H1 (cell line): ENCODE measurements at regions not wholly inside any gene's neighbourhood (a gene's known extent, or its start where the extent isn't known, plus 50 kb on each side); places are given as distances from the start of the nearest gene placed in this dataset.

Source experiments
- CTCF ChIA-PET: fragments of 300-600 bp; sonication (Branson Sonifier 250); formaldehyde crosslinking; loops from one replicate; lab custom pipeline; 2021; ENCODE audit not compliant: partially characterized antibody; lab: Charles Lee
- POLR2A ChIA-PET: fragments of 300-600 bp; sonication (Branson Sonifier 250); formaldehyde crosslinking; loops from one replicate; lab custom pipeline; 2021; ENCODE audit warnings: inconsistent platforms; ENCODE audit not compliant: partially characterized antibody; lab: Charles Lee
- DNase-seq, 2 experiments: peaks; one replicate each; pipeline versions ENCODE4 v3.0.0 to v3.0.0-alpha.2; 2010 to 2022; ENCODE audit warnings: low spot score in 2 of 2, low read depth in 1 of 2, mixed read lengths in 1 of 2
- FAIRE-seq: peaks from 2 replicates; lab custom pipeline; 2011; peaks lifted over from hg19 to GRCh38; lab: Jason Lieb, UNC
- H2AFZ ChIP-seq: 2 replicates; pipeline ENCODE4 v1.8.1; 2012; ENCODE audit warnings: low read length, inconsistent platforms
- H2AK5ac ChIP-seq: 2 replicates; pipeline ENCODE4 v1.6.1; 2013; ENCODE audit warnings: low read depth, low read length
- H2BK120ac ChIP-seq: replicated peaks from 2 replicates; pipeline ENCODE3; 2013; ENCODE audit warnings: low read depth, low read length, inconsistent platforms
- H2BK12ac ChIP-seq: 2 replicates; pipeline ENCODE4 v1.6.1; 2013; ENCODE audit warnings: low read depth, low read length
- H2BK15ac ChIP-seq: 2 replicates; pipeline ENCODE4 v1.6.1; 2013; ENCODE audit warnings: low read length
- H2BK20ac ChIP-seq: 2 replicates; pipeline ENCODE4 v1.6.1; 2013; ENCODE audit warnings: low read length
- H2BK5ac ChIP-seq: 2 replicates; pipeline ENCODE4 v1.6.1; 2013; ENCODE audit warnings: low read depth, low read length
- H3K14ac ChIP-seq: 2 replicates; pipeline ENCODE4 v1.6.1; 2013; ENCODE audit warnings: inconsistent platforms; ENCODE audit not compliant: insufficient read length
- H3K18ac ChIP-seq: 2 replicates; pipeline ENCODE4 v1.6.1; 2013; ENCODE audit warnings: low read length; ENCODE audit errors: extremely low read depth
- H3K23ac ChIP-seq: 2 replicates; pipeline ENCODE4 v1.6.1; 2013; ENCODE audit warnings: inconsistent platforms; ENCODE audit not compliant: insufficient read length
- H3K23me2 ChIP-seq: 2 replicates; pipeline ENCODE4 v1.6.1; 2013; ENCODE audit warnings: low read depth, low read length
- H3K27ac ChIP-seq: 2 replicates; pipeline ENCODE4 v1.6.1; 2011; ENCODE audit warnings: low read depth, low read length, inconsistent platforms
- H3K27me3 ChIP-seq, 4 experiments: replicated peaks in 1 of 4; 1 replicate in 1 of 4; 2 replicates in 3 of 4; pipeline versions ENCODE4 v1.6.1 to v1.8.1; 2011 to 2013; ENCODE audit warnings: low read length in 3 of 4, mild to moderate bottlenecking in 3 of 4, inconsistent platforms in 2 of 4, mixed read lengths in 2 of 4, moderate library complexity in 1 of 4; ENCODE audit not compliant: control insufficient read depth in 3 of 4, insufficient read depth in 3 of 4; ENCODE audit errors: extremely low read depth in 1 of 4
- H3K36me3 ChIP-seq, 4 experiments: 2 replicates each; pipeline versions ENCODE4 v1.6.1 to v1.8.1; 2011 to 2013; ENCODE audit warnings: mild to moderate bottlenecking in 4 of 4, low read length in 3 of 4, moderate library complexity in 2 of 4, control low read depth in 1 of 4, inconsistent platforms in 1 of 4; ENCODE audit not compliant: insufficient read depth in 4 of 4, control insufficient read depth in 2 of 4
- H3K4ac ChIP-seq: replicated peaks from 2 replicates; pipeline ENCODE3; 2013; ENCODE audit warnings: low read length, low read depth, mixed read lengths, inconsistent platforms; ENCODE audit not compliant: insufficient read length
- H3K4me1 ChIP-seq, 4 experiments: replicated peaks in 1 of 4; 1 replicate in 1 of 4; 2 replicates in 3 of 4; pipeline versions ENCODE4 v1.6.1 to v1.8.1; 2011 to 2013; ENCODE audit warnings: low read length in 3 of 4, inconsistent platforms in 2 of 4, mixed read lengths in 1 of 4; ENCODE audit not compliant: insufficient read depth in 4 of 4, control insufficient read depth in 3 of 4
- H3K4me2 ChIP-seq, 2 experiments: 2 replicates each; pipeline versions ENCODE4 v1.6.1 to v1.8.1; 2011 to 2013; ENCODE audit warnings: low read depth in 2 of 2, low read length in 2 of 2, control low read depth in 1 of 2, inconsistent platforms in 1 of 2, mild to moderate bottlenecking in 1 of 2; ENCODE audit not compliant: insufficient read depth in 1 of 2
- H3K4me3 ChIP-seq, 4 experiments: fragments of 200-600, 300-600 bp in 1 of 4; sonication (generic), shearing (Covaris generic), sonication (Bioruptor Twin) in 1 of 4; 2 replicates each; pipeline versions ENCODE4 v1.5.1 to v1.8.1; 2011 to 2016; ENCODE audit warnings: low read length in 4 of 4, low read depth in 3 of 4, control low read depth in 2 of 4, inconsistent platforms in 2 of 4, mild to moderate bottlenecking in 2 of 4, mixed read lengths in 1 of 4, moderate library complexity in 1 of 4; ENCODE audit not compliant: insufficient read depth in 2 of 4; ENCODE audit errors: extremely low read depth in 1 of 4
- H3K56ac ChIP-seq: replicated peaks from 2 replicates; pipeline ENCODE3; 2013; ENCODE audit warnings: low read depth, mild to moderate bottlenecking, mixed read lengths, low read length, inconsistent platforms; ENCODE audit not compliant: insufficient read length
- H3K79me1 ChIP-seq: 2 replicates; pipeline ENCODE4 v1.6.1; 2013; ENCODE audit warnings: low read depth, low read length, control low read depth
- H3K79me2 ChIP-seq, 2 experiments: 2 replicates each; pipeline versions ENCODE4 v1.6.1 to v1.8.1; 2012 to 2013; ENCODE audit warnings: low read length in 2 of 2, mild to moderate bottlenecking in 2 of 2, inconsistent platforms in 1 of 2; ENCODE audit not compliant: insufficient read depth in 2 of 2, control insufficient read depth in 1 of 2
- H3K9ac ChIP-seq, 4 experiments: replicated peaks in 1 of 4; 1 replicate in 1 of 4; 2 replicates in 3 of 4; pipeline versions ENCODE4 v1.6.1 to v1.8.1; 2011 to 2013; ENCODE audit warnings: low read depth in 3 of 4, low read length in 3 of 4, control low read depth in 2 of 4, mild to moderate bottlenecking in 2 of 4, moderate library complexity in 2 of 4, inconsistent platforms in 1 of 4; ENCODE audit errors: extremely low read depth in 1 of 4
- H3K9me3 ChIP-seq, 2 experiments: 2 replicates each; pipeline versions ENCODE4 v1.6.1 to v1.8.1; 2012 to 2013; ENCODE audit warnings: mild to moderate bottlenecking in 2 of 2, moderate library complexity in 2 of 2, control low read depth in 1 of 2, inconsistent platforms in 1 of 2, low read depth in 1 of 2, low read length in 1 of 2, mixed read lengths in 1 of 2; ENCODE audit not compliant: insufficient read depth in 2 of 2
- H4K20me1 ChIP-seq, 2 experiments: replicated peaks in 1 of 2; 2 replicates each; pipeline versions ENCODE3 to v1.8.1; 2011 to 2013; ENCODE audit warnings: inconsistent platforms in 2 of 2, low read length in 2 of 2, mild to moderate bottlenecking in 1 of 2; ENCODE audit not compliant: insufficient read depth in 2 of 2, control insufficient read depth in 1 of 2
- H4K5ac ChIP-seq: 2 replicates; pipeline ENCODE4 v1.6.1; 2013; ENCODE audit warnings: low read length, low read depth, mixed read lengths, inconsistent platforms; ENCODE audit not compliant: insufficient read length
- H4K8ac ChIP-seq: 2 replicates; pipeline ENCODE4 v1.8.0; 2013; ENCODE audit warnings: mild to moderate bottlenecking, moderate library complexity, low read length, inconsistent platforms; ENCODE audit not compliant: insufficient read depth; ENCODE audit errors: extremely low read depth
- H4K91ac ChIP-seq: replicated peaks from 2 replicates; pipeline ENCODE3; 2013; ENCODE audit warnings: low read length, mixed read lengths, inconsistent platforms; ENCODE audit not compliant: insufficient read length
- ASH2L ChIP-seq: fragments of 200-600, 300-600 bp; sonication (generic); IDR thresholded peaks from one replicate; pipeline ENCODE4 v1.7.1; 2017; ENCODE audit warnings: low read length
- BACH1 ChIP-seq: IDR thresholded peaks from 2 replicates; pipeline ENCODE4 v1.6.1; 2012; ENCODE audit warnings: low read length, improper control_type of control experiment
- BCL11A ChIP-seq, 2 experiments: IDR thresholded peaks; one replicate each; pipeline ENCODE4 v1.6.1; 2011; ENCODE audit warnings: low read depth in 2 of 2, low read length in 2 of 2, mild to moderate bottlenecking in 2 of 2
- CEBPB ChIP-seq: IDR thresholded peaks from 2 replicates; pipeline ENCODE4 v1.6.1; 2012; ENCODE audit warnings: low read depth, low read length
- GABPA ChIP-seq: IDR thresholded peaks from 2 replicates; pipeline ENCODE4 v1.6.1; 2011; ENCODE audit warnings: mild to moderate bottlenecking, low read length, moderate library complexity, borderline replicate concordance; ENCODE audit not compliant: insufficient read depth
- KDM5A ChIP-seq: fragments of 200-600 bp; IDR thresholded peaks from 2 replicates; pipeline ENCODE4 v1.7.1; 2012; ENCODE audit warnings: mild to moderate bottlenecking, low read length, inconsistent platforms, mixed read lengths
- MAFK ChIP-seq: IDR thresholded peaks from 2 replicates; pipeline ENCODE4 v1.6.1; 2012; ENCODE audit warnings: low read depth, mild to moderate bottlenecking, improper control_type of control experiment, low read length
- NANOG ChIP-seq: IDR thresholded peaks from 2 replicates; pipeline ENCODE4 v1.6.1; 2011; ENCODE audit warnings: low read length, low read depth, mild to moderate bottlenecking, inconsistent platforms; ENCODE audit not compliant: insufficient read depth, poor library complexity, severe bottlenecking
- RFX5 ChIP-seq: IDR thresholded peaks from 2 replicates; pipeline ENCODE4 v1.6.1; 2011; ENCODE audit warnings: low read depth, low read length, improper control_type of control experiment, borderline replicate concordance
- RXRA ChIP-seq: IDR thresholded peaks from 2 replicates; pipeline ENCODE4 v1.6.1; 2011; ENCODE audit warnings: low read depth, mild to moderate bottlenecking, low read length, moderate library complexity; ENCODE audit not compliant: insufficient read depth
- SAP30 ChIP-seq: fragments of 300-600 bp; sonication (generic); IDR thresholded peaks from 2 replicates; pipeline ENCODE4 v1.7.1; 2012; ENCODE audit warnings: low read length, moderate library complexity, mild to moderate bottlenecking, inconsistent platforms; ENCODE audit not compliant: insufficient read depth, insufficient replicate concordance
- SIRT6 ChIP-seq: IDR thresholded peaks from one replicate; pipeline ENCODE4 v1.7.1; 2012; ENCODE audit warnings: low read length, inconsistent platforms
- WGBS, 2 experiments: shearing (Covaris generic) in 1 of 2; methylation state at CpG; one replicate each; pipeline versions ENCODE4 v1.1.6 to v1.1.7; 2013 to 2015; ENCODE audit warnings: low lambda C conversion rate in 2 of 2, mixed read lengths in 2 of 2, inconsistent platforms in 1 of 2, low coverage in 1 of 2, missing lambda C conversion rate in 1 of 2; ENCODE audit not compliant: insufficient replicate concordance in 2 of 2, insufficient coverage in 1 of 2, insufficient read length in 1 of 2; ENCODE audit errors: extremely low coverage in 1 of 2, missing lambda C conversion rate in 1 of 2; 5-methylcytosine and 5-hydroxymethylcytosine counted together
- TF ChIP-seq, protein P1 (sequence below): IDR thresholded peaks from 2 replicates; pipeline ENCODE4 v1.6.1; 2012; ENCODE audit warnings: inconsistent platforms

- H3K9me3 ChIP-seq: no peaks in the 10 kb centered on the region
- no peaks in the 10 kb centered on the region for H3K79me2 ChIP-seq
- peaks cover 0 to 1% (median 0%) of the 10 kb centered on the region in 4 experiments; a peak in 1 of 7 replicates for H3K27me3 ChIP-seq
- FAIRE-seq (no peak), DNase-seq (no peak)
- H3K4me1 ChIP-seq: peaks cover 0 to 6% (median 5%) of the 10 kb centered on the region in 4 experiments; a peak in 3 of 7 replicates
- no peak overlapping the region for H2BK5ac ChIP-seq
- ChIA-PET POLR2A (no interaction called here), CTCF (interaction anchor here (0.9 to 1.0 kb wide), 2 partner anchors 21 to 395 kb away, joined by 3 read pairs; no protein-coding TSS in a partner anchor)
- H2AFZ ChIP-seq: no peak overlapping the region
- no peak overlapping the region for H3K14ac ChIP-seq
- H3K79me1 ChIP-seq: no peaks in the 10 kb centered on the region
- H2BK12ac ChIP-seq: no peak overlapping the region
- H3K56ac ChIP-seq: no peak overlapping the region
- no peak overlapping the region for H2BK15ac ChIP-seq
- no peak overlapping the region for H2AK5ac ChIP-seq
- no peak overlapping the region for H3K9ac ChIP-seq
- H4K20me1 ChIP-seq: no peaks in the 10 kb centered on the region
- H3K18ac ChIP-seq: no peak overlapping the region
- no peak overlapping the region for H3K4me2 ChIP-seq
- H3K23me2 ChIP-seq: no peaks in the 10 kb centered on the region
- no peak overlapping the region for H3K4me3 ChIP-seq
- H4K8ac ChIP-seq: no peak overlapping the region
- H2BK20ac ChIP-seq: no peak overlapping the region
- H3K4ac ChIP-seq: no peak overlapping the region
- H2BK120ac ChIP-seq: no peak overlapping the region
- no peak overlapping the region for H4K91ac ChIP-seq
- H3K27ac ChIP-seq: no peak overlapping the region
- WGBS, 2 experiments: 95% methylated on average over 1 of the region's 1 CpG; no CpG with 5 or more reads in 1 of the 2 experiments
- H3K36me3 ChIP-seq: no peaks in the 10 kb centered on the region
- H4K5ac ChIP-seq: no peak overlapping the region
- no peak overlapping the region for H3K23ac ChIP-seq
- TF ChIP-seq ASH2L: no peak
- TF ChIP-seq SAP30: no peak
- TF ChIP-seq, protein P1, sequence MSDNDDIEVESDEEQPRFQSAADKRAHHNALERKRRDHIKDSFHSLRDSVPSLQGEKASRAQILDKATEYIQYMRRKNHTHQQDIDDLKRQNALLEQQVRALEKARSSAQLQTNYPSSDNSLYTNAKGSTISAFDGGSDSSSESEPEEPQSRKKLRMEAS: no peak
- no peak for TF ChIP-seq BACH1
- no peak for TF ChIP-seq MAFK
- TF ChIP-seq GABPA: no peak
- no peak for TF ChIP-seq RFX5
- TF ChIP-seq NANOG: no peak
- TF ChIP-seq KDM5A: no peak
- TF ChIP-seq SIRT6: no peak
- no peak for TF ChIP-seq BCL11A (IDR thresholded peaks at IDR 0.05; ENCODE audit: low read depth in 2 of 2, low read length in 2 of 2)
- no peak for TF ChIP-seq RXRA
- TF ChIP-seq CEBPB: no peak
Observed at GRCh38 chr12:89939522-89940215, 231.0 kb upstream of the ATP2B1 start.
